Activated CD8-positive, alpha-beta T cell treated with anti-CD3 and anti-CD28 coated beads for 36 hours (primary cell): ENCODE measurements at regions not wholly inside any gene's neighbourhood (a gene's known extent, or its start where the extent isn't known, plus 50 kb on each side); places are given as distances from the start of the nearest gene placed in this dataset.

Source experiments
- ATAC-seq: fragments of 200-7000 bp; cut with Tn5 transposase; one replicate; pipeline ENCODE4 v1.10.0; 2021; ENCODE audit warnings: mild to moderate bottlenecking, moderate library complexity
- CTCF ChIA-PET: fragments of 350-600 bp; sonication (Branson Sonifier 250); formaldehyde crosslinking; loops from one replicate; lab custom pipeline; 2021; ENCODE audit warnings: antibody characterized with exemption; lab: Charles Lee
- POLR2A ChIA-PET: fragments of 350-600 bp; sonication (Branson Sonifier 250); formaldehyde crosslinking; loops from one replicate; lab custom pipeline; 2021; ENCODE audit warnings: antibody characterized with exemption; lab: Charles Lee
- DNase-seq: peaks from one replicate; pipeline ENCODE4 v3.0.0-alpha.2; 2020
- H3K27ac Mint-ChIP-seq: one replicate; pipeline ENCODE4 v1.8.0; 2021; ENCODE audit warnings: mild to moderate bottlenecking, mixed read lengths
- H3K27me3 Mint-ChIP-seq: one replicate; pipeline ENCODE4 v1.8.0; 2021; ENCODE audit warnings: mixed read lengths
- H3K36me3 Mint-ChIP-seq: one replicate; pipeline ENCODE4 v1.8.0; 2021; ENCODE audit warnings: low read depth, mixed read lengths
- H3K4me1 Mint-ChIP-seq: one replicate; pipeline ENCODE4 v1.8.0; 2021; ENCODE audit warnings: low read depth, mixed read lengths
- H3K4me3 Mint-ChIP-seq: one replicate; pipeline ENCODE4 v1.8.0; 2021; ENCODE audit warnings: mild to moderate bottlenecking, moderate library complexity, mixed read lengths
- H3K9me3 Mint-ChIP-seq: one replicate; pipeline ENCODE4 v1.8.0; 2021; ENCODE audit warnings: mixed read lengths
- intact Hi-C: fragments of 100-400 bp; cut with micrococcal nuclease; formaldehyde crosslinking; loops from one replicate; pipeline ENCODE4 v1.10.0; 2022
- TF ChIP-seq, protein P1 (sequence below): fragments of 200-600 bp; IDR thresholded peaks from one replicate; pipeline ENCODE4 v1.8.0; 2022; ENCODE audit warnings: antibody characterized with exemption, mild to moderate bottlenecking

GRCh38 chr20:5401277-5401875 is 84.6 kb upstream of the PROKR2 start:
- H3K4me1 Mint-ChIP-seq: no peaks in the 10 kb centered on the region
- ATAC-seq: no peak
- POLR2A ChIA-PET: no interaction called here
- DNase-seq: no peak
- H3K27ac Mint-ChIP-seq: no peak overlapping the region
- no peak overlapping the region for H3K4me3 Mint-ChIP-seq
- H3K9me3 Mint-ChIP-seq: peaks cover 7% of the 10 kb centered on the region
- CTCF ChIA-PET: interaction anchor here (0.8 to 1.5 kb wide), 3 partner anchors 10 to 512 kb away, joined by 3 to 6 read pairs (median 5); no protein-coding TSS in a partner anchor
- H3K36me3 Mint-ChIP-seq: no peaks in the 10 kb centered on the region
- TF ChIP-seq, protein P1, sequence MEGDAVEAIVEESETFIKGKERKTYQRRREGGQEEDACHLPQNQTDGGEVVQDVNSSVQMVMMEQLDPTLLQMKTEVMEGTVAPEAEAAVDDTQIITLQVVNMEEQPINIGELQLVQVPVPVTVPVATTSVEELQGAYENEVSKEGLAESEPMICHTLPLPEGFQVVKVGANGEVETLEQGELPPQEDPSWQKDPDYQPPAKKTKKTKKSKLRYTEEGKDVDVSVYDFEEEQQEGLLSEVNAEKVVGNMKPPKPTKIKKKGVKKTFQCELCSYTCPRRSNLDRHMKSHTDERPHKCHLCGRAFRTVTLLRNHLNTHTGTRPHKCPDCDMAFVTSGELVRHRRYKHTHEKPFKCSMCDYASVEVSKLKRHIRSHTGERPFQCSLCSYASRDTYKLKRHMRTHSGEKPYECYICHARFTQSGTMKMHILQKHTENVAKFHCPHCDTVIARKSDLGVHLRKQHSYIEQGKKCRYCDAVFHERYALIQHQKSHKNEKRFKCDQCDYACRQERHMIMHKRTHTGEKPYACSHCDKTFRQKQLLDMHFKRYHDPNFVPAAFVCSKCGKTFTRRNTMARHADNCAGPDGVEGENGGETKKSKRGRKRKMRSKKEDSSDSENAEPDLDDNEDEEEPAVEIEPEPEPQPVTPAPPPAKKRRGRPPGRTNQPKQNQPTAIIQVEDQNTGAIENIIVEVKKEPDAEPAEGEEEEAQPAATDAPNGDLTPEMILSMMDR: no peak
- H3K27me3 Mint-ChIP-seq: peaks cover 11% of the 10 kb centered on the region
- intact Hi-C loops: no loop called here

GRCh38 chr20:5400164-5400762 is 83.5 kb upstream of the PROKR2 start:
- intact Hi-C loops: no loop called here
- TF ChIP-seq, protein P1: no peak
- Mint-ChIP-seq H3K4me3 (no peak overlapping the region), H3K36me3 (no peaks in the 10 kb centered on the region), H3K9me3 (peaks cover 7% of the 10 kb centered on the region), H3K27ac (no peak overlapping the region), H3K27me3 (peaks cover 6% of the 10 kb centered on the region), H3K4me1 (no peaks in the 10 kb centered on the region)
- ATAC-seq (no peak), DNase-seq (peak; percentile 19)
- POLR2A ChIA-PET: no interaction called here
- CTCF ChIA-PET: interaction anchor here (0.7 to 0.8 kb wide), 2 partner anchors 48 to 513 kb away, joined by 3 read pairs; no protein-coding TSS in a partner anchor

- Mint-ChIP-seq H3K27me3 (peaks cover 8% of the 10 kb centered on the region), H3K4me3 (no peak overlapping the region), H3K4me1 (no peaks in the 10 kb centered on the region), H3K27ac (no peak overlapping the region), H3K9me3 (no peaks in the 10 kb centered on the region), H3K36me3 (no peaks in the 10 kb centered on the region)
- CTCF ChIA-PET: no interaction called here
- DNase-seq (no peak), ATAC-seq (no peak)
- TF ChIP-seq, protein P1: no peak
- POLR2A ChIA-PET: no interaction called here
- intact Hi-C loops: no loop called here
These were observed 80.6 kb upstream of the PROKR2 start for GRCh38 chr20:5397393-5397792.

GRCh38 chr20:5395932-5396727 is 79.4 kb upstream of the PROKR2 start:
- Mint-ChIP-seq H3K4me1 (no peaks in the 10 kb centered on the region), H3K27ac (no peak overlapping the region), H3K36me3 (no peaks in the 10 kb centered on the region), H3K27me3 (peaks cover 12% of the 10 kb centered on the region), H3K4me3 (no peak overlapping the region), H3K9me3 (no peaks in the 10 kb centered on the region)
- POLR2A ChIA-PET: no interaction called here
- TF ChIP-seq, protein P1: no peak
- CTCF ChIA-PET: no interaction called here
- intact Hi-C loops: no loop called here
- ATAC-seq (no peak), DNase-seq (no peak)
